A549 (cell line): ENCODE measurements at regions not wholly inside any gene's neighbourhood (a gene's known extent, or its start where the extent isn't known, plus 50 kb on each side); places are given as distances from the start of the nearest gene placed in this dataset.

Experiments used
- ATAC-seq, 2 experiments: fragments of 200-7000 bp in 1 of 2; fragments of >200 bp in 1 of 2; cut with Nextera tagmentation in 1 of 2; cut with Tn5 transposase in 1 of 2; 3 replicates each; pipeline versions ENCODE4 v1.8.0 to v1.9.1; 2018 to 2020; ENCODE audit warnings: mild to moderate bottlenecking in 1 of 2, moderate library complexity in 1 of 2
- CTCF ChIA-PET: fragments of 300-600 bp; sonication (Branson Sonifier 250); formaldehyde crosslinking; extraction: SDS; loops from one replicate; lab custom pipeline; 2021; ENCODE audit warnings: antibody characterized with exemption, inconsistent platforms; lab: Yijun Ruan, JAX
- POLR2A ChIA-PET: fragments of 350-600 bp; formaldehyde crosslinking; extraction: SDS; loops from one replicate; lab custom pipeline; 2021; ENCODE audit warnings: antibody characterized with exemption, inconsistent platforms; lab: Yijun Ruan, JAX
- DNase-seq, 2 experiments: peaks; one replicate each; pipeline versions ENCODE4 v3.0.0 to v3.0.0-alpha.2; 2011 to 2016; ENCODE audit warnings: low read depth in 1 of 2, low spot score in 1 of 2
- FAIRE-seq: peaks from 2 replicates; lab custom pipeline; 2011; peaks lifted over from hg19 to GRCh38; lab: Jason Lieb, UNC
- H3K27ac ChIP-seq, 2 experiments: fragments of >200 bp; sonication (Bioruptor Twin); formaldehyde crosslinking; 3 replicates each; pipeline ENCODE4 v1.5.1; 2016 to 2017
- H3K4me1 ChIP-seq: fragments of >200 bp; sonication (Bioruptor Twin); formaldehyde crosslinking; 3 replicates; pipeline ENCODE4 v1.6.1; 2016
- H3K4me2 ChIP-seq: fragments of >200 bp; sonication (Bioruptor Twin); formaldehyde crosslinking; 3 replicates; pipeline ENCODE4 v1.6.1; 2016
- H3K4me3 ChIP-seq: fragments of >200 bp; sonication (Bioruptor Twin); formaldehyde crosslinking; 3 replicates; pipeline ENCODE4 v1.5.1; 2016
- H3K9me3 ChIP-seq: fragments of >200 bp; sonication (Bioruptor Twin); formaldehyde crosslinking; 3 replicates; pipeline ENCODE4 v1.6.1; 2016
- BHLHE40 ChIP-seq: IDR thresholded peaks from 2 replicates; pipeline ENCODE4 v1.6.1; 2012; ENCODE audit warnings: low read depth, low read length, inconsistent platforms
- CBX2 ChIP-seq: fragments of 200-600 bp; sonication (generic); IDR thresholded peaks from 2 replicates; pipeline ENCODE4 v1.6.1; 2016; ENCODE audit warnings: low read depth, mild to moderate bottlenecking, borderline replicate concordance
- CBX8 ChIP-seq: fragments of 200-600 bp; sonication (generic); IDR thresholded peaks from 2 replicates; pipeline ENCODE4 v1.6.1; 2016
- CEBPB ChIP-seq, 2 experiments: fragments of >200 bp in 1 of 2; sonication (Bioruptor Twin) in 1 of 2; formaldehyde crosslinking in 1 of 2; IDR thresholded peaks; 2 replicates each; pipeline ENCODE4 v1.6.1; 2012 to 2016
- CTCF ChIP-seq: fragments of >200 bp; sonication (Bioruptor Twin); formaldehyde crosslinking; IDR thresholded peaks from 3 replicates; pipeline ENCODE4 v1.5.1; 2016
- E2F6 ChIP-seq: IDR thresholded peaks from 2 replicates; pipeline ENCODE4 v1.6.1; 2012; ENCODE audit warnings: low read depth, borderline replicate concordance
- ELK1 ChIP-seq: fragments of 150-350 bp; IDR thresholded peaks from 2 replicates; pipeline ENCODE4 v1.6.1; 2014; ENCODE audit warnings: low read depth, mild to moderate bottlenecking, low read length
- EP300 ChIP-seq, 2 experiments: fragments of >200 bp; sonication (Bioruptor Twin); formaldehyde crosslinking; IDR thresholded peaks; 2 replicates in 1 of 2; 3 replicates in 1 of 2; pipeline ENCODE4 v1.6.1; 2016 to 2017
- ESRRA ChIP-seq: fragments of 150-350 bp; IDR thresholded peaks from 2 replicates; pipeline ENCODE4 v1.6.1; 2014; ENCODE audit warnings: mild to moderate bottlenecking, low read length, borderline replicate concordance
- GATA3 ChIP-seq: IDR thresholded peaks from 2 replicates; pipeline ENCODE4 v1.6.1; 2012; ENCODE audit warnings: borderline replicate concordance
- HDAC2 ChIP-seq: fragments of 200-600 bp; sonication (generic); IDR thresholded peaks from 2 replicates; pipeline ENCODE4 v1.6.1; 2016
- HES2 ChIP-seq: fragments of >200 bp; sonication (Bioruptor Twin); formaldehyde crosslinking; IDR thresholded peaks from 2 replicates; pipeline ENCODE4 v1.6.1; 2016
- HMGXB4 ChIP-seq: fragments of 250-450 bp; sonication (Bioruptor Pico); IDR thresholded peaks from 2 replicates; pipeline ENCODE4 v1.5.0; 2021; ENCODE audit warnings: mild to moderate bottlenecking, moderate library complexity, borderline replicate concordance
- JUN ChIP-seq, 2 experiments: fragments of >200 bp; sonication (Bioruptor Twin); formaldehyde crosslinking; IDR thresholded peaks; 2 replicates in 1 of 2; 3 replicates in 1 of 2; pipeline ENCODE4 v1.6.1; 2016 to 2017
- MAZ ChIP-seq: fragments of 150-350 bp; IDR thresholded peaks from 2 replicates; pipeline ENCODE4 v1.6.1; 2014; ENCODE audit warnings: antibody characterized with exemption, low read depth, low read length, borderline replicate concordance
- MYC ChIP-seq: IDR thresholded peaks from 2 replicates; pipeline ENCODE4 v1.6.1; 2012; ENCODE audit warnings: mild to moderate bottlenecking, inconsistent platforms, low read length, improper control_type of control experiment, borderline replicate concordance
- POLR2A ChIP-seq: IDR thresholded peaks from 2 replicates; pipeline ENCODE4 v1.6.1; 2012; ENCODE audit warnings: mild to moderate bottlenecking, low read length
- POLR2AphosphoS2 ChIP-seq: conservative IDR thresholded peaks from 2 replicates; pipeline ENCODE4 v1.6.1; 2012; ENCODE audit warnings: low read length, improper control_type of control experiment, inconsistent platforms
- RAD21 ChIP-seq, 2 experiments: fragments of >200 bp in 1 of 2; sonication (Bioruptor Twin) in 1 of 2; formaldehyde crosslinking in 1 of 2; IDR thresholded peaks in 1 of 2; conservative IDR thresholded peaks in 1 of 2; 2 replicates in 1 of 2; 3 replicates in 1 of 2; pipeline ENCODE4 v1.6.1; 2012 to 2018; ENCODE audit warnings: inconsistent platforms in 1 of 2
- SREBF2 ChIP-seq: fragments of 450-650 bp; IDR thresholded peaks from 2 replicates; pipeline ENCODE4 v1.6.1; 2014; ENCODE audit warnings: mild to moderate bottlenecking, moderate library complexity
- TFCP2L1 ChIP-seq: fragments of 250-450 bp; sonication (Bioruptor Pico); IDR thresholded peaks from 2 replicates; pipeline ENCODE4 v1.5.0; 2021; ENCODE audit warnings: mild to moderate bottlenecking
- ZSCAN20 ChIP-seq: fragments of 250-450 bp; sonication (Bioruptor Pico); IDR thresholded peaks from 2 replicates; pipeline ENCODE4 v1.8.0; 2022; ENCODE audit warnings: mild to moderate bottlenecking, moderate library complexity
- WGBS: methylation state at CpG from one replicate; pipeline ENCODE4 v1.1.6; 2017; ENCODE audit errors: missing lambda C conversion rate; 5-methylcytosine and 5-hydroxymethylcytosine counted together

GRCh38 chr9:81118416-81118815, 570.9 kb downstream of the TLE1 start:
- Histone ChIP-seq H3K4me3 (no peak overlapping the region), H3K9me3 (no peaks in the 10 kb centered on the region), H3K4me1 (no peaks in the 10 kb centered on the region), H3K27ac (no peak overlapping the region), H3K4me2 (no peak overlapping the region)
- ChIA-PET POLR2A (no interaction called here), CTCF (interaction anchor here (1.4 to 1.5 kb wide), 3 partner anchors 9 to 17 kb away, joined by 3 to 6 read pairs (median 4); no protein-coding TSS in a partner anchor)
- no peak for DNase-seq
- FAIRE-seq = no peak
- no peak for TF ChIP-seq MAZ
- TF ChIP-seq E2F6 = no peak
- TF ChIP-seq HDAC2 = no peak
- TF ChIP-seq RAD21 (conservative IDR thresholded peaks at IDR 0.05 in 1 of 2, IDR thresholded peaks at IDR 0.05 in 1 of 2) = no peak
- TF ChIP-seq TFCP2L1 = no peak
- no peak for TF ChIP-seq POLR2A
- TF ChIP-seq CBX2 = no peak
- TF ChIP-seq ZSCAN20 (CRISPR knock-in tag) = no peak
- TF ChIP-seq JUN (IDR thresholded peaks at IDR 0.05) = no peak
- no peak for TF ChIP-seq MYC
- TF ChIP-seq GATA3 = no peak
- WGBS = 100% methylated on average over 1 of the region's 1 CpG
- ATAC-seq = no peak

- H3K9me3 ChIP-seq = no peaks in the 10 kb centered on the region
- H3K4me3 ChIP-seq = no peak overlapping the region
- H3K4me2 ChIP-seq = no peak overlapping the region
- no peaks in the 10 kb centered on the region for H3K4me1 ChIP-seq
- DNase-seq (no peak), FAIRE-seq (no peak), ATAC-seq (no peak; a peak in 1 of 6 replicates)
- CTCF ChIA-PET = interaction anchor here (0.9 to 4.2 kb wide), 4 partner anchors 12 to 20 kb away, joined by 3 to 23 read pairs (median 4); no protein-coding TSS in a partner anchor
- 0 out of 5 replicates have a peak, but pooled peaks of 1 of the 2 experiments have one; percentile 3 for TF ChIP-seq RAD21 (conservative IDR thresholded peaks at IDR 0.05 in 1 of 2, IDR thresholded peaks at IDR 0.05 in 1 of 2)
- TF ChIP-seq CBX8 = no peak
- H3K27ac ChIP-seq = no peak overlapping the region
- POLR2A ChIA-PET = no interaction called here
- WGBS = 69% methylated on average over 7 of the region's 7 CpGs
Measured at GRCh38 chr9:81116340-81117137, 572.8 kb downstream of the TLE1 start.

GRCh38 chr9:81113453-81114124, 575.8 kb downstream of the TLE1 start:
- CTCF ChIA-PET = interaction anchor here (4.2 kb wide), 1 partner anchor 9 kb away, joined by 23 read pairs; no protein-coding TSS in a partner anchor
- 79% methylated on average over 7 of the region's 7 CpGs for WGBS
- H3K4me2 ChIP-seq = no peak overlapping the region
- TF ChIP-seq GATA3 (no peak), JUN (IDR thresholded peaks at IDR 0.05) (no peak), POLR2AphosphoS2 (no peak), BHLHE40 (no peak), HES2 (no peak), HMGXB4 (CRISPR knock-in tag) (no peak), CEBPB (IDR thresholded peaks at IDR 0.05) (no peak), SREBF2 (no peak), ESRRA (no peak), RAD21 (conservative IDR thresholded peaks at IDR 0.05 in 1 of 2, IDR thresholded peaks at IDR 0.05 in 1 of 2) (no peak), CTCF (no peak), EP300 (IDR thresholded peaks at IDR 0.05) (no peak), ZSCAN20 (CRISPR knock-in tag) (no peak), ELK1 (no peak)
- FAIRE-seq = no peak
- H3K4me3 ChIP-seq = no peak overlapping the region
- peaks cover 4% of the 10 kb centered on the region; the same call in 1 of the 3 replicates for H3K4me1 ChIP-seq
- no peaks in the 10 kb centered on the region for H3K9me3 ChIP-seq
- POLR2A ChIA-PET = no interaction called here
- ATAC-seq = no peak
- DNase-seq = no peak
- no peak overlapping the region for H3K27ac ChIP-seq
